HG02973 (cell line): ENCODE measurements at regions not wholly inside any gene's neighbourhood (a gene's known extent, or its start where the extent isn't known, plus 50 kb on each side); places are given as distances from the start of the nearest gene placed in this dataset.

Source experiments
- ATAC-seq: cut with Tn5 transposase; IDR thresholded peaks from one replicate; pipeline ENCODE4 v1.9.1; 2021; ENCODE audit warnings: moderate library complexity; ENCODE audit not compliant: unreplicated experiment

GRCh38 chr17:77590951-77591735 lies 367.4 kb upstream of the TNRC6C start:
- ATAC-seq, result no peak

GRCh38 chr17:77592106-77592865 lies 366.2 kb upstream of the TNRC6C start:
- no peak for ATAC-seq

DNA sequence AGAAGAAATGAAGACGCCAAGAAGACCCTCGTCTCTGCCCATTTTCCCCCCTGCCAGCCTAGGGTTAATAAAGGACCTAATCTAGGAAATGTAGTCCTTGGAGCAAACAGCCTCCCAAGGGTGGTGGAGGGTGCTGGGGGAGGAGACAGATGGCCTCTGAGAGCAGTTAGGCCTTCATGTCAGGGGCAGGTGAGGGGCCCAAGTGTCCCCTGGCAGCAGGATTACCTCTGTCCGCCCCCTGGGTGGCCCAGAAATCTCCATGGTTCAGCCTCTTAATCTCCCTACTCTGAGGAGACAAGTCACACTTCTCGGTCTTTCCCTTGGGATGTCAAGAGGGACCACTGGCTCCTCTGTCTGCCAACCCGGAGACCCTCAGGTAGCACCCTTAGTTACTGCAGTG lies 365.4 kb upstream of the TNRC6C start:
- no peak for ATAC-seq

DNA sequence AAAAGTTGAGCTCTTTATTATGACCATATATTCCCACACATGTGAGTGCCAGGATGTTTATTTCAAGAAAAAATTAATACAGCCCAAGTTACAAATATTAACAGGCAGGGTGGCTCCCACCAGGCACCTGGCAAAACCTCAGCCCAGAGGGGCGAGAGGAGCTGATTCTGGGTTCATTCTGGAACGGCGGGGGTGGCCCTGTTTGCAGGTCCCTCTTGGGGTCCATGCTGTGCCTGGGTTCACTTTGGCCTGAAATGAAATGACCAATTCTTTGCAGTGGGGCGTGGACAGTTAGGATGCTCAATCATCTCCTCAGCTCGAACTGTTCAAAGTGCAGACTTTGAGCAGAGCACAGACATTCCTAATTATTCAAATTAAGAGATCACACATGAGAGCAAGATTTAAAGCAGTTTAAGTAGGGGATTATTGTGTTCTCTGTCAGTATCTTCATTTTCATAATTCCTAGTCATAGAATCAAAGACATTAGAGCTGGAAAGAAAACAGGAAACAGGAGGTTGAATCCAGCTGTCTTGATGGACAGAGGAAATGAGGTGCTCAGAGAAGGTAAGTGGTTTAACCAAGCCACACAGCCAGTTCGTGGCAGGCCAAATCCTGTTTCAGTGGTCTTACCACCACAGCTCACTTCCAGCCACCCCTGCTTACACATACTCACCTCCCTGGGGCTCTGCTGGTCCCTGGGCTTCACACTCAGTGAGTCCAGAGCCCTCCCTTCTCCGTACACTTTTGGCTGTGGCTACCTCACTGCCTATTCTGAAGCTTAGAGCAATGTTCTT lies 363.9 kb upstream of the TNRC6C start:
- no peak for ATAC-seq

- no peak for ATAC-seq
Measured at GRCh38 chr17:77596491-77597417, 361.7 kb upstream of the TNRC6C start.

- no peak for ATAC-seq
Measured at GRCh38 chr17:77597418-77598240, 360.9 kb upstream of the TNRC6C start.

- ATAC-seq, result no peak
Measured at GRCh38 chr17:77598241-77598620, 360.3 kb upstream of the TNRC6C start.

DNA sequence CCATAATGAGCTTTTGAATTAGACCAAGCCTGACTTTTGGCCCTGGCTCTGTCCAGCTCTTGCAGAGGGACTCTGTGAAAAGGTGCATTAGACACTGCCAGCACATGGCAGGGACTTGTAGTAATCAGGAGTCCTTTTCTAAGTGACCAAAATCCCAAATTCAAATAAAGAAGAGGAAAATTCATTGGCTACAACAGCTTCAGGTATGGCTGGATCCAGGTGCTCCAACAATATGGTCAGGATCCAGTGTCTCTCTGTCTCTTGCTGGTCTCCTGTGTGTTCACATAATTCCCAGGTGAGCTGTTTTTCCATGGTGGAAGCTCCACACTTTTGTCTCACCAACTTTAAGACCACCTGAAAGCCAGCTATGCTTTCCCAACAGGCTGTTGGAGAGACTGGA lies 358.8 kb upstream of the TNRC6C start:
- ATAC-seq, result no peak

DNA sequence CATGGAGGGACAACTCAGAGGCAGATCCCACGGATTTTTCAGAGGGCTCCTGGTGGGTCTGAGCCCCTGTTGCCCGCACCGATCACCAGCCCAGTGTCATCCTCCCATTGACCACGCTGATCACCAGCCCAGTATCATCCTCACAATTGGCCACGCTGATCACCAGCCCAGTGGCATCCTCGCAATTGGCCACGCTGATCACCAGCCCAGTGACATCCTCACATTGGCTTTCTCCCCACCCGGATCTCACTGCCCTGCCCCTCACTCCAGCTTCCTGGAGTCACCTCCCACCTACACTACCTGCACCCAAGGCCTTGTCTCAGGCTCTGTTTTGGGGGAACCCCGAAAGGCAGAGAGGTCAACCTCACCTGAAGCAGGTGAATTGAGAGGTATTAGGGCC lies 358.2 kb upstream of the TNRC6C start:
- ATAC-seq, result no peak

DNA sequence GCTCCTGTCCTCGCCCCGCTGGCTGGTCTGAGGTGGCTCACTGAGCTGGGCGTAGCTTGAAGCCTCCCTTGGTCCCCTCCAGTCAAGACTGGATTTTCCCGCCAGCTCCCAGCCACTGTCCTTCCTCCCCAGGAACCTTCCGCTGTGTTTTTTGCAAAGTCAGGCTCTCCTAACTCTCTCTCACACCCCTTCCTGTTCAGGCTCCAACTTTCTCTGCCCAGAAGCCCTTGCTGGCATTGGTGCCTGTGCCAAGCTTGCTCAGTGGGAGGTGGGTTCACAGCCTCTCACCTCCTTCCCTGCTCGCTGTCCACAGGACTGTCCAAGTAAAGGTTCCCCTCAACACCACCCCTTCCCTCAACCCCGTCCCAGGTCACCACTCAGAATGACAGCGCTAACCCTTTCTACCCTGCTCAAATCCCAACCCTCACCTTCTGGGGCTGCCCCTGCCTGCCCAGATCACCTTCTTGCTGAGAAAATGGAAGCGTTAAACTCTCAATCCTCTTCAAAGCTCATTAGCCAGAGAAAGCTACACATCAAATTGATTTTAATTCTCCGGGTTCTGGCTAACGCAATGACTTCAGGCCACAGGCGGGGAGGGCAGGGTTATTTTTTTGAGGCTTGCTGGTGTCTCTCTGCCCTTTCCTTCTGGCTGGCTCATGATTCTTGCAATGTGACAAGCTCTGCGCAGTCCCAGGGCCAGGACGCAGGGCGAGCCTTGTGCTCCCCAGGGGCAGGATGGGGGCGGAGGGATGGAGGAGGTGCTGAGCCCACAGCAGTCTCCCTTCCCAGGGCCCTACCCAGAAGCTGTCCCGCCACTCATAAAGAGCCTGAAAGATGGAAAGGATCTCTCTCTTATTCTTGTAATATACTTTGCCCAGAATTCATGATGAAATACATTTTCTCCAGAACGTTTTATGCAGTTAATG lies 357.2 kb upstream of the TNRC6C start:
- no peak for ATAC-seq

- ATAC-seq, result no peak
Measured at GRCh38 chr17:77602062-77602746, 356.3 kb upstream of the TNRC6C start.

- no peak for ATAC-seq
Measured at GRCh38 chr17:77602883-77603640, 355.4 kb upstream of the TNRC6C start.

- ATAC-seq, result no peak
Measured at GRCh38 chr17:77604301-77604972, 354.1 kb upstream of the TNRC6C start.

DNA sequence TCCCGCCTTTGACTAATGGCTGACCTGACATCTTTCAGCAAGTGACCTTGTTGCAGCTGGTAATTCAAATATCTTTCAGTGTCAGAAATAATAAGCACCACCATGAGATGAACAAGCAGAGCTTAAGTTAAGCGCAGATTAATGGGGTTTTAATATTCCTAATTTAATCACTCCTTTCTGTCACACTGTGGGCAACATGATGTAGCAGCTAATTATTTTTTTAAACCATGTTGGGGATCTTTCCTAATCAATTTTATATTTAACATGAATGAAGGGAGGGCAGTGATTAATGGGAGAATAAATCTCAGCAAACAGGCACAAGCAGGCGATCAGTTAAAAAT lies 353.6 kb upstream of the TNRC6C start:
- no peak for ATAC-seq

DNA sequence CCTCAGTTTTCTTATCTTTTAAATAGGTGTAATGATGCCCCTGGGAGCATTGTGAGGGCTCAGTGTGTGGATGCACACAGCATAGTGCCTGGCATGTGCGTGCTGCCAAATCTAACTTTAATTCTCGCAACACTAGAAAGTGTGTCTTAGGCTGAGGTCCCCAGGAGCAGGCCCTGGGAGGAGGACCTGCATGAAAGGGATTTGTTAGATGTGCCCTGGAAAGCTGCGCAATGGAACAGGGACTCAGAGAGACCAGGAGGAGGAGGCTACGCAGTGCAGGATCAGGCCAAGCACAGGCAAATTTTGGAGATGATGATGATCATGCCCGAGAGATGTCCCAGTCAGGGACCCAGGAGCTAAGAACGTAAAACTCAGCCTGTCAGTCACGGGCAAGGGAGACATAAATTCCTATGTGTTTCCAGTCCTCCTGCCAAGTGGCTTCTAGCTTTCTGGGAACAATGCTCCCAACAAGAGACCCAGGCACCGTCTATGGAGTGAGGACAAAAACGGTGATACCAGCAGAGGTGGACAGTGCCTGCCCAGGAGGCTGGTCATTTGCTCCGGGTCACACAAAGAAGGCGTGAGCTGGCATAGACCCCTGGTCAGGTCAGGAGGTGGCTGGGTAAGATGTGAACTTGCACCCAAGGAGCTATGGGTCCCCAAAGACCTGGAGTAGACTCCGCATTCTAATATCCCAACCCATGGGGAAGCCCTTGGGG lies 352.2 kb upstream of the TNRC6C start:
- ATAC-seq, result no peak

- no peak for ATAC-seq
Measured at GRCh38 chr17:77606865-77607210, 351.7 kb upstream of the TNRC6C start.
